ENCODE measurements at regions not wholly inside any gene's neighbourhood (a gene's known extent, or its start where the extent isn't known, plus 50 kb on each side); places are given as distances from the start of the nearest gene placed in this dataset.

GRCh38 chr4:35166466-35166865 lies 1077.8 kb downstream of the ARAP2 start:
- no peak for DNase-seq (ENCODE audit: low spot score)
- H2AFZ ChIP-seq (ENCODE audit: low read length): no peak overlapping the region
- no peaks in the 10 kb centered on the region for H3K9me2 ChIP-seq (ENCODE audit: insufficient read depth, low read length)
- TF ChIP-seq CTCF (conservative IDR thresholded peaks at IDR 0.05; ENCODE audit: low read length): no peak
- no peak for TF ChIP-seq EZH2phosphoT487 (IDR thresholded peaks at IDR 0.05; ENCODE audit: borderline replicate concordance, low read depth, low read length)
- H3K4me2 ChIP-seq (ENCODE audit: low read length): no peak overlapping the region
- POLR2A ChIA-PET: interaction anchor here (0.8 kb wide), 1 partner anchor 144 kb away, joined by 3 read pairs; no protein-coding TSS in a partner anchor
- CTCF ChIA-PET (ENCODE audit: unreplicated experiment): no interaction called here
- H3K79me2 ChIP-seq (ENCODE audit: insufficient read depth, low read depth, low read length): no peaks in the 10 kb centered on the region
- H3K36me3 ChIP-seq (ENCODE audit: insufficient read depth, low read length): no peaks in the 10 kb centered on the region
- no peaks in the 10 kb centered on the region for H3K9me3 ChIP-seq (ENCODE audit: low read length)
- H4K20me1 ChIP-seq (ENCODE audit: insufficient read depth, low read length): no peaks in the 10 kb centered on the region
- intact Hi-C loops (cut with micrococcal nuclease; ENCODE audit: unreplicated experiment): no loop called here
- H3K27ac ChIP-seq (ENCODE audit: low read depth, low read length, poor library complexity, severe bottlenecking): no peak overlapping the region
- BruUV-seq (replicated peaks): no TSS peak
- H3K4me3 ChIP-seq (ENCODE audit: low read depth, low read length, poor library complexity, severe bottlenecking): no peak overlapping the region
- H3K4me1 ChIP-seq (ENCODE audit: insufficient read depth, low read length, poor library complexity, severe bottlenecking): no peaks in the 10 kb centered on the region

- DNase-seq (ENCODE audit: low spot score): no peak
- Histone ChIP-seq H3K4me3 (ENCODE audit: low read depth, low read length, poor library complexity, severe bottlenecking) (no peak overlapping the region), H2AFZ (ENCODE audit: low read length) (no peak overlapping the region), H3K9me3 (ENCODE audit: low read length) (no peaks in the 10 kb centered on the region), H4K20me1 (ENCODE audit: insufficient read depth, low read length) (no peaks in the 10 kb centered on the region), H3K79me2 (ENCODE audit: insufficient read depth, low read depth, low read length) (no peaks in the 10 kb centered on the region), H3K4me2 (ENCODE audit: low read length) (no peak overlapping the region), H3K4me1 (ENCODE audit: insufficient read depth, low read length, poor library complexity, severe bottlenecking) (no peaks in the 10 kb centered on the region), H3K36me3 (ENCODE audit: insufficient read depth, low read length) (no peaks in the 10 kb centered on the region), H3K9me2 (ENCODE audit: insufficient read depth, low read length) (no peaks in the 10 kb centered on the region), H3K27ac (ENCODE audit: low read depth, low read length, poor library complexity, severe bottlenecking) (no peak overlapping the region)
- CTCF ChIA-PET (ENCODE audit: unreplicated experiment): no interaction called here
- no TSS peak for BruUV-seq (replicated peaks)
- TF ChIP-seq CTCF (conservative IDR thresholded peaks at IDR 0.05; ENCODE audit: low read length): no peak
- TF ChIP-seq EZH2phosphoT487 (IDR thresholded peaks at IDR 0.05; ENCODE audit: borderline replicate concordance, low read depth, low read length): no peak
- POLR2A ChIA-PET: no interaction called here
- intact Hi-C loops (cut with micrococcal nuclease; ENCODE audit: unreplicated experiment): no loop called here
These were observed 1076.9 kb downstream of the ARAP2 start for GRCh38 chr4:35167385-35167784.

GRCh38 chr4:35175487-35175886 lies 1068.8 kb downstream of the ARAP2 start:
- no peak for TF ChIP-seq CTCF (conservative IDR thresholded peaks at IDR 0.05; ENCODE audit: low read length)
- no peak for TF ChIP-seq EZH2phosphoT487 (IDR thresholded peaks at IDR 0.05; ENCODE audit: borderline replicate concordance, low read depth, low read length)
- Histone ChIP-seq H3K79me2 (ENCODE audit: insufficient read depth, low read depth, low read length) (no peaks in the 10 kb centered on the region), H3K9me3 (ENCODE audit: low read length) (no peaks in the 10 kb centered on the region), H3K9me2 (ENCODE audit: insufficient read depth, low read length) (no peaks in the 10 kb centered on the region), H3K4me2 (ENCODE audit: low read length) (no peak overlapping the region), H3K4me1 (ENCODE audit: insufficient read depth, low read length, poor library complexity, severe bottlenecking) (no peaks in the 10 kb centered on the region), H4K20me1 (ENCODE audit: insufficient read depth, low read length) (no peaks in the 10 kb centered on the region), H3K36me3 (ENCODE audit: insufficient read depth, low read length) (no peaks in the 10 kb centered on the region), H3K27ac (ENCODE audit: low read depth, low read length, poor library complexity, severe bottlenecking) (no peak overlapping the region), H2AFZ (ENCODE audit: low read length) (no peak overlapping the region), H3K4me3 (ENCODE audit: low read depth, low read length, poor library complexity, severe bottlenecking) (no peak overlapping the region)
- BruUV-seq (replicated peaks): no TSS peak
- DNase-seq (ENCODE audit: low spot score): no peak
- POLR2A ChIA-PET: interaction anchor here (0.6 kb wide), 1 partner anchor 1547 kb away, joined by 3 read pairs; no protein-coding TSS in a partner anchor
- intact Hi-C loops (cut with micrococcal nuclease; ENCODE audit: unreplicated experiment): no loop called here
- CTCF ChIA-PET (ENCODE audit: unreplicated experiment): no interaction called here
